HCT116 (cell line): ENCODE measurements at regions not wholly inside any gene's neighbourhood (a gene's known extent, or its start where the extent isn't known, plus 50 kb on each side); places are given as distances from the start of the nearest gene placed in this dataset.

Source experiments
- EGR1 ChIP-seq: IDR thresholded peaks from 2 replicates; pipeline ENCODE4 v1.6.1; 2012; ENCODE audit warnings: low read depth
- POLR2A ChIP-seq: IDR thresholded peaks from 2 replicates; pipeline ENCODE4 v1.7.0; 2011; ENCODE audit warnings: borderline replicate concordance; ENCODE audit not compliant: insufficient read depth, insufficient read length; ENCODE audit errors: extremely low read depth
- POLR2AphosphoS5 ChIP-seq: IDR thresholded peaks from 2 replicates; pipeline ENCODE4 v1.6.1; 2011; ENCODE audit warnings: mild to moderate bottlenecking, low read depth, low read length, moderate library complexity
- TCF7L2 ChIP-seq: IDR thresholded peaks from 2 replicates; pipeline ENCODE4 v1.7.0; 2011; ENCODE audit warnings: borderline replicate concordance, inconsistent platforms; ENCODE audit not compliant: insufficient read depth, insufficient read length; ENCODE audit errors: extremely low read depth
- TF ChIP-seq, protein P1 (sequence below), 3 experiments: fragments of 200-600 bp in 1 of 3; sonication (generic) in 1 of 3; IDR thresholded peaks in 2 of 3; conservative IDR thresholded peaks in 1 of 3; 2 replicates each; pipeline ENCODE4 v1.5.1; 2012 to 2017; ENCODE audit warnings: low read depth in 2 of 3, low read length in 2 of 3, antibody characterized with exemption in 1 of 3, borderline replicate concordance in 1 of 3, control low read depth in 1 of 3, mild to moderate bottlenecking in 1 of 3, mixed read lengths in 1 of 3, mixed run types in 1 of 3, moderate library complexity in 1 of 3; ENCODE audit not compliant: insufficient read depth in 1 of 3
- TF ChIP-seq, protein P2 (sequence below): IDR thresholded peaks from 2 replicates; pipeline ENCODE4 v1.6.1; 2012

DNA sequence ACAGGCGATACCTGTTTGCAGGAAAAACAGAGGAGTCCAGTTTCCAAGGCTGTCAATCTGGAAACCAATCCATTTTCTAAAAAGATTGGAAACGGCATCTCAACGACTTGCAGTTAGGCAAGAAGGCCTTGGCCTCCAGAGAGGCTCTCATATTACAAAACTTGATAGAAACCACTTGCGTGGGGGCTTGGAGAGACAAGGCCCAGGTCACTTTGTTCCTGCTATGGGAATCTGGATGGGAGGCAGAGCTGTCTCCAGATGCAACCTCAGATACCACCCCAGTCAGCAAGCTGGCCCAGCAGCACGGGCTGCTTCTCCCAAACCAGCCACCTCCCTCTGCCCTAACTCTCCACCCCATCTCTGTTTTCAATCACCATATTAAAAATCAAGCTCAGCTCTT, 298.8 kb downstream of the TNS1 start:
- TF ChIP-seq, protein P1, sequence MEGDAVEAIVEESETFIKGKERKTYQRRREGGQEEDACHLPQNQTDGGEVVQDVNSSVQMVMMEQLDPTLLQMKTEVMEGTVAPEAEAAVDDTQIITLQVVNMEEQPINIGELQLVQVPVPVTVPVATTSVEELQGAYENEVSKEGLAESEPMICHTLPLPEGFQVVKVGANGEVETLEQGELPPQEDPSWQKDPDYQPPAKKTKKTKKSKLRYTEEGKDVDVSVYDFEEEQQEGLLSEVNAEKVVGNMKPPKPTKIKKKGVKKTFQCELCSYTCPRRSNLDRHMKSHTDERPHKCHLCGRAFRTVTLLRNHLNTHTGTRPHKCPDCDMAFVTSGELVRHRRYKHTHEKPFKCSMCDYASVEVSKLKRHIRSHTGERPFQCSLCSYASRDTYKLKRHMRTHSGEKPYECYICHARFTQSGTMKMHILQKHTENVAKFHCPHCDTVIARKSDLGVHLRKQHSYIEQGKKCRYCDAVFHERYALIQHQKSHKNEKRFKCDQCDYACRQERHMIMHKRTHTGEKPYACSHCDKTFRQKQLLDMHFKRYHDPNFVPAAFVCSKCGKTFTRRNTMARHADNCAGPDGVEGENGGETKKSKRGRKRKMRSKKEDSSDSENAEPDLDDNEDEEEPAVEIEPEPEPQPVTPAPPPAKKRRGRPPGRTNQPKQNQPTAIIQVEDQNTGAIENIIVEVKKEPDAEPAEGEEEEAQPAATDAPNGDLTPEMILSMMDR (IDR thresholded peaks at IDR 0.05 in 2 of 3, conservative IDR thresholded peaks at IDR 0.05 in 1 of 3; ENCODE audit: borderline replicate concordance in 1 of 3, insufficient read depth in 1 of 3, low read depth in 2 of 3, low read length in 2 of 3): no peak
- TF ChIP-seq, protein P2, sequence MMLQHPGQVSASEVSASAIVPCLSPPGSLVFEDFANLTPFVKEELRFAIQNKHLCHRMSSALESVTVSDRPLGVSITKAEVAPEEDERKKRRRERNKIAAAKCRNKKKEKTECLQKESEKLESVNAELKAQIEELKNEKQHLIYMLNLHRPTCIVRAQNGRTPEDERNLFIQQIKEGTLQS: no peak
- no peak for TF ChIP-seq POLR2A
- no peak for TF ChIP-seq EGR1
- TF ChIP-seq TCF7L2: no peak
- TF ChIP-seq POLR2AphosphoS5: no peak
